RPMI8226 (cell line): ENCODE measurements at regions not wholly inside any gene's neighbourhood (a gene's known extent, or its start where the extent isn't known, plus 50 kb on each side); places are given as distances from the start of the nearest gene placed in this dataset.

Experiments used
- DNase-seq: peaks from one replicate; pipeline ENCODE4 v3.0.0-alpha.2; 2015

DNA sequence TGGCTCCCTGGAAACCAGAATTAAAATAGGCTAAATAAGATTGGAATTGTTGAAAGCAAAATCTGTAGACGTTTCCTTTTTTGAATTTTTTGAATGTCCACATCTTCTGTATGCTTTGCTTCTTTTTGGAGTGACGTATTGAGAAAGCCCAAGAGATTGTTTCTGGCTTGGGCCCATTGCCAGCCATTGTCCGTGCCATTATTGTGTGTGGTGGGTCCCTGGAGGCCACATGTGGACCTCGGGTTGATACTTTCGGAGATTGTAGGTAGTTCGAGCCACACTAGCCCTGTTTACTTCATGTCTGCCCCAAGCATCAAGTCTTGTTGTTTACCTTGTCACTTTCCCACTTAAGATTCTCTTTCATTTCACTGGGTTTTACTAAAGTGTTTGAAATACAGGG, 106.0 kb downstream of the PALM2AKAP2 start:
- no peak for DNase-seq

DNA sequence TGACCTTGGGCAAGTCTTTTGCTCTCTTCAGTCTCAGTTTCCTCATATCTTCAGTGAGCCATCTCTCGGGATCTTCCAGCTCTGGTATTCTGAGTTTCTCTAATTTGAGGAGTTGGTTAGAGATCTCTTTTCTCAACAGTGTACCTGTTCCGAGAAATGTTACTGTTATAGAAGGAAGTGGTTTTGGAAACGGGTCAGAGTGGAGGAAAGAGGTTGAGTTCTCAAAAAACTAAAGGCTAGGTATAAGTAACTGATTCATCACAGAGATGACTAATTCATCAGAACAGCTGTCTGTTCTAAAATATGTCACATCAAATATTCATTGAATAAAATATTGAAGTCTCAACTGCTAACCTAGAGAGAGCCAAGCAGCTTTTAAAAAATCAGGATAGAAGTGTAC, 106.6 kb downstream of the PALM2AKAP2 start:
- DNase-seq: no peak

DNA sequence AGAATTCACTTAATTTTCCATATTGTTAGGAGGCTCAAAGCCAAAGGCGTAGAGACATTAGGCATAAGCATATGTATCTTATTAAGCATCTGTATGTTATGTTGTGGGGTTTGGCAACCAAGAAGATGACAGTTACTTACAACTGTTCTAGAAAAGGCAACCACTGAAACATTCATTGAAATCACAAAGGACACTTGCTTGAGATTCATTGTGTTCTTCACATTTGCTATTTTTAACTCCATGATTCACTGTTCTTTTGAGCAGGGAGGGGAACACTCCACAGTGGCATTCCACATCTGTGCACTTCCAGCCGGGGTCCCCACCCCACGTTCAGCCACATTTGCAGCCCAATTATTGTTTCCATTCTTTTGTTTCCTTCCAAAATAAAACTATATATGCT, 107.1 kb downstream of the PALM2AKAP2 start:
- DNase-seq: no peak

DNA sequence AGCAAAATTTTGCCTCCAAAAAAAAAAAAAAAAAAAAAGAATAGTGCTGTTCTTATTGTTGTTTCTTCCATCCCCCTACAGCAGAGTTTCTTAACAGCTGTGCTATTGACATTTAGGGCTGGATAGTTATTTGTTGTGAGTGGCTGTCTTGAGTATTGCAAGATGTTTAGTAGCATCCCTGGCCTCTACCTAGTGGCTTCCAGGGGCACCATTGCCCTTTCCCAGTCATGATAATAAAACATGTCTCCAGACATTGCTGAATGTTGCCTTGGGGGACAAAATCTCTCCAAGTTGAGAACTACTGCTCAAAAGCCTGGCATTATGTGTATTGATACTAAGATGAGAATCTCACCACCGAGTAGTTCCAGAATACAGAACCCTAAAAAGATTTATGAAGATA, 108.7 kb downstream of the PALM2AKAP2 start:
- no peak for DNase-seq

DNA sequence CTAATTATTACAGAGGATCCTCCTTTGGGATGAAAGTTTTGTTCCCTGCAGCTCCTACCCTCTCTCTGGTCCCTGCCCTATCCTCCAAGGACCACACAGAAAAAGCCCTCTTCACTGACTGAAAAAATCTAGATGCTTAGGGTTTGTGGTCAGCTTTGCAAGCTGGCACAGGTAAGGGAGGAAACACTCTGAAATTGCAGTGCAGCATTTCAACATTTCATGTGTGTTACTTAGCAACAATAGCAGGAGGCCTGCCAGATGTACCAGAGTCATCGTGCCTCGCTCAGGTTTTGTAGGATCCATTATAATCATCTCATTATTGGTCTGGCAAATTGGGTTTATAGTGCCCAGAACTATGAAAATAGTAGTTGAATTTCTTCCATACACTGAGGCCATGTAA, 109.5 kb downstream of the PALM2AKAP2 start:
- peak; percentile 36 for DNase-seq

DNA sequence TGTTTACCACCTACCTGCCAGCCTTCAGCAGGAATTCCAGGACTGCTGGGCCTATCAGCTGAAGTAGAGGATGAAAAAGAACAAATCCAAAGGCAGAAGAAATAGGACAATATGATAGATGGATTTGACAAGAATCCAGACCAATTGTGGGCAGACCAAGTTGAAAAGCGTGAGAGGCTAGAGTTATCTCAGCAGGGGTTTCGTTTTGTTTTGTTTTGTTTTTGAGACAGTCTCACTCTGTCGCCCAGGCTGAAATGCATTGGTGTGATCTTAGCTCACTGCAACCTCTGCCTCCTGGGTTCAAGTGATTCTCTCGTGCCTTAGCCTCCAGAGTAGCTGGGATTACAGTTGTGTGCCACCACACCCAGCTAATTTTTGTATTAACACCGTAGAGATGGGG, 113.2 kb downstream of the PALM2AKAP2 start:
- no peak for DNase-seq

DNA sequence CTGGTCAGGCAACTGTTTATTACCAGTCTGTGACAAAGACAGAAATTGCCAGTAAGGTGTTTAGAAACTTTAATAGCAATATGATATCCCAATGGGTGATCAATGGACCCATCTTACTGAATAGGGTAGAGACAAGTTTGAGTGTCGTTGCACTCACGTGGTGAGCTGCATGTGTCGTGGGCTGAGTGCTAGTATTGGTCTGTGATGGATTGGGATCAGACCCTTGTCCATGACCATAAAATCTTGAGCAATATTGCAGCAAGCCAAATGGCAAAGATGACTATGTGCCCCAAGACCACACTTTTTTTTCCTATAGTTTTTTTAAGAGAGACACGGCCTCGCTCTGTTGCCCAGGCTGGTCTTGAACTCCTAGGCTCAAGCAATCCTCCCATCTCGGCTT, 114.5 kb downstream of the PALM2AKAP2 start:
- DNase-seq: no peak

DNA sequence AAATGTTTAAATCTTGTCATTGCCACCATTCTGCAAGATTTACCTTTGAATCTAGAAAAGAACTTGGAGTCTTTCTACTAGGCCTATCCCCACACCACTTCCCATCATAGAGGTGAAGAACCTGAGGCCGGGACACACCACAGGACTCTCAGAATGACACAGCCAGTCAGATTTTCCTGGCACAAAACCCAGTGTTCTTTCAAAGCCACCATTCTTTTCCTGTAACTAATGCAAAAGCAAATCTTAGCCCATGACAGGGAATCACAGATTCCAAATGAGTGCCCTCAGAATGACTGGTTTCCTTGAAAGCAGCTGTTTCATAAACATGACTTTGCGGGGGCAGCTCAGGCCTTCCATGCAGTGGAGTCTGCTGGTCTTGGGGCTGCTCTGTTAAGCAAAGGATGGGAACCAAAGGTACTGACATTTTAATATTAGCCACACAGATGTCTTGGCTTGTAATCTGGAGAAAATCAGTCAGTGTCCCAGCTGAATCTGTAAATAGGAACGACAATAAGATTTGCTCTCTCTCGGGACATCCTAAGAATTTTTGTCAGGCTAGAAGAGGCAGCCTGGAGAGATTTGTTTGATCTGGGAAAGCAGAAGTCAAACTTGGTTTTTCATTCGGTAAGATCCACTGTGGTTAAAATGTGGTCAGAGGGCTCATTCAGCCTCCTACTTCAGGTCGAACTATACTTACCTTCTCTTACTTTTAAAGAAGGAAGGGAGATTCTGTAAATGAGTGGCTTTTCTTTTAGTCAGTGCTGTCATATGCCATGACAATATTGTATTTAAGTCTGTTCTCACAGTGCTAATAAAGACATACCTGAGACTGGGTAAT, 115.1 kb downstream of the PALM2AKAP2 start:
- no peak for DNase-seq

DNA sequence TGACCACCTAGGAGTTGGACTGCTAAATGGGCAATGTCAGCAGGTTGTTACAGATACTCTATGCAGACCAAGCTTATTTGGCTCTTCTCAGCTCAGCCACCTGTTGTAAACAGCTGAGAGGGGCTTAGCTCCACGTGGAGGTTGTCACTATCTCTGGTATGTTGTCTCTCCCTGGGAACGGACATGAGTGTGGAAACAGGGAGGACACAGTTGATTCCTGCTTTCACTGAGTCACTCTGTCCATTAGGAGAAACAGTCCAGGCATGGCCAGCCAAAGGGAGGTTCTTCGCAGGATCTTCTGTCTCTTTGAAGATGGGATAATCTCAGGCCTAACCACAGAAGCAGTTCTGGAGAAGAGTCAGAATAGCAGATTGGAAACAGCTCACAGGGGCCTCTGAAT, 121.2 kb downstream of the PALM2AKAP2 start:
- no peak for DNase-seq

DNA sequence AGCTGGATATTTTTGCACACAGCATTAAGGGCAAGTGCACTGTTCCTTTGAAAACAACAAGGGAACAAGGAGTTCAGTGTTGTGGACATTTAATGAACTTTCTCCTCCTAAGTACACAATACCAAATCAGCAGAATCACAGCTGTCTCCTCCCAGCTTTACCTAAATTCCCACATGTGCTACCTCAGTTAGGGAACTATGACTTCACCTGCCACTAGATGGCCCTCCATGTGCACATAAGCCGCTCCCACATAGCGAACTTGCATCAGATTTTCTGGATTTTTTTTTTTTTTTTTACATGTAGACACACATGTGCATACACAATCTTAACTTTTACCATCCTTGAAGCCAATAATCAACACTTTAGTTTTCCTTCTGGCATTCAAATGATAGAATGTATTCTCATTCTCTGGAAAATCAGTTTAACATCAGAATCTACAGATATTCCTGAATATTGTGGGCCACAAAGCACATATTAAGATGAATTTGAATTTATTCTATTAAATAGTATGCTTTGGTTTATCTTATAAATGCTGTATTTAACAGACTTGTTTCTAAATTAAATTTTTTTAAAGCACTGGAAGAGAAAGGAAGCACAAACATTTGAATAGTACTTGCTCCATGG, 123.6 kb downstream of the PALM2AKAP2 start:
- peak; percentile 83 for DNase-seq

DNA sequence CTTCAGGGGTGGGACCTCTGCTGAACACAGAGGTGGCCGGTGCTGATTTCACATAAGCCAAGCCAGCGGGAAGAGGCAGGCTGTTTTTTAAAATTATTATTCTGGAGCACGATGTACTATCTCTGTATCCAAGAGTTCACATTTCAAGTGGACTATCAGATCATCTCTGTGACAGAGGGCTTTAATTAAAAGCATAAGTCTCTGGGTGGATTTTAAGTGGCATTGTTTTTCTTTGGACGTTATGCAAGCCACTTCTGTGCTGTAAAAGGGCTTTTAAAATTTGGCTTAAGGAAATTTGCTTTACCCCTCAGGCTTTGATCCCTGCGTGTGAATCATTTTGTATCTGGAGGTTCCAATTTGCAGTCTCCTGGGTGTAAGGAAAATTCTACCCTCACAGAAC, 124.7 kb downstream of the PALM2AKAP2 start:
- DNase-seq: no peak

DNA sequence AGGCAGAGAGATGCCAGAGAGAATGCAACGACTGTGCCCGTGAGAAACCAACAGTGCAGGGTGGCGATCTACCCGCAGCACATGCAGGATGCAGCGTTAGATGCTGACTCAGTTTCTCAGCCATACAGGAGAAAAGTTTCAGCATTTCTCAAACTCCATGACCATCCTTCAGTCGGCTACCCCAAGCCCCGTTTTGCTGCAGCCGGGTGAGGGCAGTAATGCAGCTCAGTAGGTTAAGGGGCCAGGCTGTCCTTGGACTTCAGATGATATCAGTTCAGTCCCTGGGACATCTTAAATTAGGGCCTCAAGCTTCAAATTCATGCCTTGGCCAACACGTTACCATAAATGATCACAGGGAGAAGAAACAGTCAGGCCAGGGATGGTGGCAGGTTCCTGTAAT, 125.5 kb downstream of the PALM2AKAP2 start:
- no peak for DNase-seq

DNA sequence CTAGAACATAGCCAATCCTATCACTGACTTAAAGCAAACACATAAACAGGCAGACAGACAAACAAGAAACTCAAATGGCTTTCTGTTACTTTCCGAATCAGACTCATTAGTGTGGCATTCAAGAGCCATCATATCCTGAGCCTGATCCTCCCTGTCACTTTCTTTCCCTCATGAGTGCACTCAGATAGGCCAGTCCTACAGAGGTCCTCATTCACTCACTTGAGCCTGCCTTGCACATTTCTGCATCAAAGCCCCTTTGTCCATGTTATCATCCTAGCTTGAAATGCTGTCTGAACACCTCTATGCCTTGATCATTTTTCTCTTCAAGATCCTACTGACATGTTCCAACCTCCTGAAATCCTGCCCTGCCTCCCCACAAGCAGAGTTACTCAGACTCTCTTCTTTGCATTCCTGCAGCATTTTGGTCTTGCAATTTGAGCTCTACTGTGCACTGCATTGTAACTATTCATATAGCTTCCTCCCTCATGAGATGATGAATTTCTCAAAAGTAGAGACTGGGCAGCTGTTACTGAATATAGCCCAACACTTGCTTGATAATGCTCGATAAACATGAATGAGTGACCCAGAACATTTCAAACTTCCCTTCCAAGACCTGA, 126.9 kb downstream of the PALM2AKAP2 start:
- DNase-seq: no peak

DNA sequence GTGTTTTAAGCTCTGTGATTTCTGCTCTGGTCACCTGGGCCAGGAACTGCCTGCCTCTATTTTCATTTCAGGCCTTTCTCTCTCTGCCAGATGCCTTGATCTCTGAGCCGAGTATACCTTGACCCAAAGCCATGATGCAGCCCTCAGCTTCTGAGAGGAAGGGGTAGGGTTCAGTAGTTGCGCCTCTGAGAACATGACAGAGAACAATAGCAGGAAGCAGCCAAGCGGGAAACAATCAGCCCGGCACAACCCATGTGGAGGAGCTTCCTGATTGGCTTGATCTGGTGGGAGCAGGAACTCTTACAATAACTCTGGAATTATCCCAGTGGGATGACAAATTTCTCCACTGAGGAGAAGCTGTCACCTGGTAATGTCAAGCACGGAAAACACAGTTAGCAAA, 127.4 kb downstream of the PALM2AKAP2 start:
- DNase-seq: no peak

DNA sequence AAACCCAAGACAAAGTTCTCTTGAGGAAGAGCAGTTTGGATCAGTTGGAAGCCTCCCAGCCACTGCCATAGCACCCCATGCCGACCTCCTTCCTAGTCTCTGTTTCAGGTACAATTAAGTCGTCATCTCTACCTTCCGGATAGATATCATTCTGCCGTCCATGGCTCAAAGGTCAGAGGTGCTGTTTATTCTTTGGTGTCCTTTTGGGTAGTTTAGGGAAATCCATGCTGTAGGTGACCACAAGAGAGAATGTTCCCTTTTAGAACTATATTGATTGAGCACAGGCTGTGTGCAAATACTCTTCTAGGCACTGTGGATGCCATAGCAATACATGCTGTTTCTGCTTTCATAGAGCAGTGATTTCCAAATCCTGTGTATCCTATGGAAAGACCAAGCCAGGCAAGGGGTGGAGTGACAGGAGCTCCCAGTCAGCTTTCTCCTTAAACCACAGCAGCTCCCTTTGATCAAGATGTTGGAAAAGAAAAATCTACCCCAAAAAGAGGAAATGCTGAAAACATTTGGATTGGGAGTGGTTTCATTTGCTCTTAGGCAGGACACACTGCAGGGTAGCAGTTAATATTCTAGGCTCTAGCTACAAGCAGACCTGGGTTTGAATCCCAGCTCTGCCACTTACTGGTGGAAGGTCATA, 127.9 kb downstream of the PALM2AKAP2 start:
- no peak for DNase-seq

DNA sequence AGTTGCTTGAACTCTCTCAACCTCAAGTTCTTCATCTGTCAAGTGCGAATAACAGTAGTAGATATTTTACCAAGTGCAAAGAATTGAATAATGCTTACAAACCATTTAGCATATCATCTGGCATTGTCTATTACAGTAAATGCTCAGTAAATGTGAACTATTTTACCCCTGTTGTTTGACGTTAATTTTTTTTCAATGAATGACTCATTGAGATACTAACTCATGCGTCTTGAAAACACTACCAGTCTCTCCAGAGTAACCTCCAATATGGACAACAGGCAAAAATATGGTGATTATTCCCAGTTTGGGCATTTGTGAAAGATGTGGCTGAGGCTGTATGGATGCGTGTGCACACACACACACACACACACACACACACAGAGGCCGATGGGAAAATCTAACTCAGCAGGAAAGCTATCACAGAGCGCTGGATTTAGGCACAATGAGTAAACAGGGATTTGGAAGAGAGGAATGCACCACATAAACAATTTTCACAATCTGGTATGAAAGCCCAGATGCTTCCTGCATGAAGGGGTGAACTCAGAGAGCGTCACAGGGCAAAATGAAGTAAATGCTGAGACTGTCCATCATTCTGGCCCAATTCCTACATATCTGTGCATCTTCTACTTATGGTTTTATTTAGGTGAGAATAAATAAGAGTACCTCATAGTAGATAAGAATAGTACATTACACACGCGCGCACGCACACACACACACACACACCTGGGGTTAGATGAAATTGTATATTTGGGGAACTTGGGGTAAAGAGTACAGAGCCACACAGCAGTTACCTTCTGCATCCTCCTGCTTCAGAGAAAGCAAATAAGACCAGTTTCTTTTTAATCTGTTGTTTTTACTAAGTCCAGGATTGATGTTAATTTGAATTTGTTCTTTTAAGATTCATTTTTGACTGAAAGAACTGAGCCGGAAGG, 128.7 kb downstream of the PALM2AKAP2 start:
- DNase-seq: no peak

DNA sequence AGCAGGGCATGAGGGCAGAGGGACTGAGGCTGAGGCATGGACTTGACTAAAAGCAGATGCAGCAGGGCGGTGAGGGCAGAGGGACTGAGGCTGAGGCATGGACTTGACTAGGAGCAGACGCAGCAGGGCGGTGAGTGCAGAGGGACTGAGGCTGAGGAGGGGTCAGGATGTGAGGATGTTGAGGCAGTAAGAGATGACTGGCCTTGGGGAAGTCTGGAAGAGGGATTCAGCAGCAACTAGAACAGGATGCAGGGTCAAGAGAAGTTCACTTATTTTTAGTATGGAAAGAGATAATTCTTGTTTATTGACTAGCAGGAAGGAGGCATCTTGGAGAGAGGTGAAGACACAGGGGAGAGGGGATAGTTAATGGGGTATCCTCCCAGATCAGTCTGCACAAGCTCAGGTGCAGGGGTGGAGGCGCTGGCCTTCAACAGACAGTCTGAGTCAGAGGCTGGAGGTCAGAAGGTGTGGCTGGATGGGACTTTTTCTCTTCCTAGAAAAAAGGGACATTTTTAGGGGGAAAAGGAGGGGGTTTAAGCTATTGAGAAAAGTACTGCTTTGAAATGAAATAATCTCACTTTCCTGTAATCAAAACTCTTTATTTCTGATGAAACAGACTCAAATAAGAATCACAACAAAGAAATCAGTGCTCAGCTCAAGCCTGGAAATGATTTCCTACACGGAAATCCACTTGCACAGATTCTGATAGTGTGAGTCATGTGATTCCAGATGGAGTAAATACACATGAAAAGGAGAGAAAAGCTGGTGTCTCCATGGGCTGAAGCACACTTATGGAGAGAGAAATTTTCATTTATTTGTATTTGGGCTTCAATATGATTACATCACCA, 130.9 kb downstream of the PALM2AKAP2 start:
- no peak for DNase-seq

DNA sequence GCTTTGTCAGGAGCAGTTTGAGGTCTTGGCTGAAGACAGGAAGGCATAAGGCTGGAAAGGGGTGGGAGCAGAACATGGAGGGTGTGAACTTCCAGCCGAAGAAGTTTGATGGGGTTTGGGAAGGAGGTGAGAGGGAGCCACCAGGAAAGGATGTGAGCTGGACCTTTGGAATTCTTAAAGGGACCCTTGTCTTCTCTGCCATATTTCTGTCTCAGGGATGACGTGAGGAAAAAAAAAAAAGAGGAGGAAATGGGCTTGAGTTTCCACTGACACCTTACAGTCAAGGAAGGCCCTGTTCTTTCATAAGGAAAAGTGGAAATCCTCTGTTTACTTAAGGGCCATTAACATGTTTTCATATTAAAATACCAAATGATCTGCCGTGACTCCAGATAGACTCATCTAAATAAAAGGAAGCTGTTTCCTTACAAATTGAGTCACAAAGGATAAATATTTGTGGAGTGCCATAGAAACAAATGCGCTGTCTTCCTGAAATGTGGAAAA, 132.1 kb downstream of the PALM2AKAP2 start:
- no peak for DNase-seq

DNA sequence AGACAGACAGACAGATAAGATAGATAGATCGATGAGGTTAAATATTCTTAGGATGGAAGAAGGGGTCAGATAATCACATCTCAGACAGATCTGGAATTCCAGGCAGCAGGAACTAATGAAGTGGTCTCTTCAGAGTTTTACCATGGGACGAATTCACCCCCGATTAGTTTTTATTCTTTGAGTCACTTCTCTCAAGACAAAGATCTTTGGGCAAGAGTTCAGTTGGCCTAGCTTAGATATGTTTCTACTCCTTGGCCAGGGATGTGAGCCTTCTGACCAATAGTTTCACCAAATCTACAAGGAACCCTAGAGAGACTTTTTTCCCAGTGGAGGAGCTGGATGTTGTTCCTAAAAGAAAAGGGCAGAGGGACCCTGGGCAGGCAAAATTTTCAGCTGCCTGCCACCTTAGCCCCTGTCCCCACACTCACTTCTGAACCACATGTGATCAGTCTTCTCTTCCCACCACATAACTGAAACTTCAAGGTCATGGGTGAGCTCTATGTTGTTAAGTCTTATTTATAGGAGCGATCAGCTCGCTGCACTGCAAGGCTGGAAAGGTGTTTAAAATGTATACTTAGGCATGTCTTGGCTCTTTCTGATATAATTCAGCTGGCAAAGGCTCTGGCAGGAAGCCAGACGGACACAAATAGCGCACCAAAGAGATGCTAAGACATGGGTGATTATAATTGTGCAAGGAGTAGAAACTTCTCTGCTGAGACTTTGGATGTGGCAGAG, 132.9 kb downstream of the PALM2AKAP2 start:
- peak; percentile 75 for DNase-seq

DNA sequence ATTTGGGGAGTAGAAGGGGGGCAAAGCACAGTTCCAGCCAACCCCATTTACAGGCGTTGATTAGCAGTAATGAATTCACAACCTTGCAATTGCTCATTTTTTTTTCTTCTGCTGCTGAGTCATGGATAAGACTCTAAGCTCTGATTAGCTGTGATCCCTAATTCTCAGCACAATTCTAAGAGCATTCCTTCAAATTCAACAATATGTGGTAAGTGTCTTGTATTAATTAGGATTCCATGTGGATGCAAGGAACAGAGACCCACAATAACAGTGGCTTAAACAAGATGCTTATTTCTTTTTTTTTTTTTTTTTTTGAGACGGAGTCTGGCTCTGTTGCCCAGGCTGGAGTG, 133.4 kb downstream of the PALM2AKAP2 start:
- no peak for DNase-seq
